ENCODE measurements at regions not wholly inside any gene's neighbourhood (a gene's known extent, or its start where the extent isn't known, plus 50 kb on each side); places are given as distances from the start of the nearest gene placed in this dataset.
"Not testable (repeated sequence)": the region's sequence is repeated elsewhere in the genome, so short reads cannot be mapped to it uniquely, and the experiment has no call there.

DNA sequence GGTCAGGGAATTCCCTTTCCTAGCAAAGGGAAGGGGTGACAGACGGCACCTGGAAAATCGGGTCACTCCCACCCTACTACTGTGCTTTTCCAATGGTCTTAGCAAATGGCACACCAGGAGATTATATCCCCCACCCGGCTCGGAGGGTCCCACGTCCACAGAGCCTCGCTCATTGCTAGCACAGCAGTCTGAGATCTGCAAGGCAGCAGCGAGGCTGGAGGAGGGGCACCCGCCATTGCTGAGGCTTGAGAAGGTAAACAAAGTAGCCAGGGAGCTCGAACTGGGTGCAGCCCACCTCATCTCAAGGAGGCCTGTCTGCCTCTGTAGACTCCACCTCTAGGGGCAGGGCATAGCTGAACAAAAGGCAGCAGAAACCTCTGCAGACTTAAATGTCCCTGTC, 139.8 kb upstream of the NRG3 start:
- DNase-seq (ENCODE audit: low spot score); H3K36me3 Mint-ChIP-seq (ENCODE audit: low read depth); H3K27ac Mint-ChIP-seq; H3K27me3 Mint-ChIP-seq (ENCODE audit: low read depth); H3K4me3 Mint-ChIP-seq; H3K4me1 Mint-ChIP-seq (ENCODE audit: low read depth): not testable (repeated sequence)
- H3K9me3 Mint-ChIP-seq: peaks cover 18% of the 10 kb centered on the region

DNA sequence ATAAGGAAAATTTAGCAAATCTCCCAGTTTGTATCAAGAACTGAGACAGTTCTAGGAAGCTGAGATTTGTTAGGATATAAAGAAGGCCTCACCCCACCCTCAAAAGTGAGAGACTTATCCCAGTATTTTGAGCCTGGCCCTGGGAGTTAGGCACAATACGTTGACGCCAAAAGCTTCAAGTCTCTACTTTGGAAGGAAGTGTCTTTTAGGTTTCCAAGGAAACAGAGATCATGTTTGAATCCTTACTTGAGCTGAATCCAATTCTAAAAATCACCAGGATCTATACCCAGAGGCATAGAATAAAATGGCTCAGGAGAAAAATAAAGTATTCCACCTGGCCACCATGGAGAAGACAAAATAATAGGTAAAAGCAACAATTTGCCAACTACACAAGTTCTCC, 115.9 kb upstream of the NRG3 start:
- H3K27me3 Mint-ChIP-seq (ENCODE audit: low read depth): no peaks in the 10 kb centered on the region
- no peak for DNase-seq (ENCODE audit: low spot score)
- H3K4me3 Mint-ChIP-seq: no peak overlapping the region
- no peaks in the 10 kb centered on the region for H3K36me3 Mint-ChIP-seq (ENCODE audit: low read depth)
- no peaks in the 10 kb centered on the region for H3K4me1 Mint-ChIP-seq (ENCODE audit: low read depth)
- peaks cover 13% of the 10 kb centered on the region for H3K9me3 Mint-ChIP-seq
- no peak overlapping the region for H3K27ac Mint-ChIP-seq

- H3K27me3 Mint-ChIP-seq (ENCODE audit: low read depth): no peaks in the 10 kb centered on the region
- no peaks in the 10 kb centered on the region for H3K4me1 Mint-ChIP-seq (ENCODE audit: low read depth)
- no peak overlapping the region for H3K27ac Mint-ChIP-seq
- H3K4me3 Mint-ChIP-seq: no peak overlapping the region
- no peak for DNase-seq (ENCODE audit: low spot score)
- no peaks in the 10 kb centered on the region for H3K36me3 Mint-ChIP-seq (ENCODE audit: low read depth)
- peaks cover 17% of the 10 kb centered on the region for H3K9me3 Mint-ChIP-seq
Observed at GRCh38 chr10:81784111-81784597, 90.8 kb upstream of the NRG3 start.

DNA sequence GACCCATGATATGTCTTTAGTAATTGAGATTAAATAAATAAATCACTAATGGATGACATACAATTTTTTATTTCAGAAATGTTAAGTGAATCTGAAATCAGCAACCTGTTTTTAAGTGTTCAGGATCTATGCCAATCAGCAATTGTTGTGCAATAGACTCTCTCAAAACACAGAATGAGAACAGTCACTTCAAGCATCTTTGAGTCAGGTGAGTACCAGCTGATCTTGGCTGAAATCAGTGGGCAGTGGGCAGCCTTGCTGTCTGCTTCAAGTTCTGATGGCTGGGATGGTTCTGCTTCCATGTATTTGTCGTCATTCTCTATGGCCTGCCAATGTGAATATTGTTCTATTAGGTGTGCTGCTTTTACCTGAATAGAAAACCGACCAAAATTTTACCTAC, 82.3 kb upstream of the NRG3 start:
- Mint-ChIP-seq H3K27ac (no peak overlapping the region), H3K36me3 (ENCODE audit: low read depth) (no peaks in the 10 kb centered on the region), H3K27me3 (ENCODE audit: low read depth) (no peaks in the 10 kb centered on the region), H3K9me3 (no peaks in the 10 kb centered on the region), H3K4me1 (ENCODE audit: low read depth) (no peaks in the 10 kb centered on the region), H3K4me3 (no peak overlapping the region)
- DNase-seq (ENCODE audit: low spot score): no peak

DNA sequence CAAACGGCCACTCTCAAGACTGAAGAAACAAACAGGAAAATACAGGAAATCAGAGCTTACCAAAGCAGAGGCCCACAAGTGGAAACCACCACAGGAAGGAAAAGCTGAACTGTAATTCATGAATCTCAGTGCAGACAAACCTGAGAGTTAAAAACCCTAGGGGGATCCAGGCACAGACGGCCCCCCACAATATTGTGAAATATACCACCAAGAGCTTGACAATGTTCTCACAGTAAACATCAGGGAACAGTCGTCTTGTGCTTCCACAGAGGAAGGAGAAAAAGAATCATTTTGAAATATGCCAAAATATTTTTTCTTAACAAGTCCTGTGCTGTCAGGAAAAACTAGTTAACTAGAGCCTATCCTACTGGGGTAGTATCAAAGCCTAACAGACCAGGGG, 68.2 kb upstream of the NRG3 start:
- Mint-ChIP-seq H3K9me3 (peaks cover 29% of the 10 kb centered on the region), H3K4me1 (ENCODE audit: low read depth) (no peaks in the 10 kb centered on the region), H3K4me3 (no peak overlapping the region), H3K36me3 (ENCODE audit: low read depth) (no peaks in the 10 kb centered on the region), H3K27me3 (ENCODE audit: low read depth) (no peaks in the 10 kb centered on the region), H3K27ac (no peak overlapping the region)
- DNase-seq (ENCODE audit: low spot score): no peak

- H3K36me3 Mint-ChIP-seq (ENCODE audit: low read depth): no peaks in the 10 kb centered on the region
- no peak overlapping the region for H3K27ac Mint-ChIP-seq
- peaks cover 9% of the 10 kb centered on the region for H3K9me3 Mint-ChIP-seq
- H3K4me3 Mint-ChIP-seq: no peak overlapping the region
- DNase-seq (ENCODE audit: low spot score): no peak
- H3K4me1 Mint-ChIP-seq (ENCODE audit: low read depth): no peaks in the 10 kb centered on the region
- no peaks in the 10 kb centered on the region for H3K27me3 Mint-ChIP-seq (ENCODE audit: low read depth)
Observed at GRCh38 chr10:81814842-81815241, 60.2 kb upstream of the NRG3 start.

DNA sequence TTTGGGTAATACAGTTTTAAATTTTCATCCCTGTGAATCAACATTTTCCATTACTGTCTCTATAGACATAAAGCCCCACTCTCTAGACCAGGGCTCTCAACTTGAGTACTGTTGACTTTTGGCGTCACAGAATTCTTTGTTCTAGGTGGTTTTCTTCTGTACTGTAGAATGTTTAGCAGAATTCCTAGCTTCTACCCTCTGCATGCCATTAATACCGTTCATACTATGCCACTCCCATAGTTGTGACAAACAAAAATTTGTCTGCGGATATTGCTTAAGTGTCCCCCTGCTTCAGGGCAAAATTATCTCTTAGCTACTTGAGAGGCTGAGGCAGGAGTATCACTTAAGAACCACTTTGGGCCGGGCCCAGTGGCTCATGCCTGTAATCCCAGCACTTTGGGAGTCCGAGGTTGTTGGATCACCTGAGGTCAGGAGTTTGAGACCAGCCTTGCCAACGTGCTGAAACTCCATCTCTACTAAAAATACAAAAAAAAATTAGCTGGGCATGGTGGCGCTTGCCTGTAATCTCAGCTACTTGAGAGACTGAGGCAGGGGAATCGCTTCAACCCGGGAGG, 57.3 kb upstream of the NRG3 start:
- Mint-ChIP-seq H3K4me1 (ENCODE audit: low read depth) (no peaks in the 10 kb centered on the region), H3K4me3 (no peak overlapping the region), H3K27me3 (ENCODE audit: low read depth) (no peaks in the 10 kb centered on the region), H3K36me3 (ENCODE audit: low read depth) (no peaks in the 10 kb centered on the region), H3K9me3 (no peaks in the 10 kb centered on the region), H3K27ac (no peak overlapping the region)
- no peak for DNase-seq (ENCODE audit: low spot score)

DNA sequence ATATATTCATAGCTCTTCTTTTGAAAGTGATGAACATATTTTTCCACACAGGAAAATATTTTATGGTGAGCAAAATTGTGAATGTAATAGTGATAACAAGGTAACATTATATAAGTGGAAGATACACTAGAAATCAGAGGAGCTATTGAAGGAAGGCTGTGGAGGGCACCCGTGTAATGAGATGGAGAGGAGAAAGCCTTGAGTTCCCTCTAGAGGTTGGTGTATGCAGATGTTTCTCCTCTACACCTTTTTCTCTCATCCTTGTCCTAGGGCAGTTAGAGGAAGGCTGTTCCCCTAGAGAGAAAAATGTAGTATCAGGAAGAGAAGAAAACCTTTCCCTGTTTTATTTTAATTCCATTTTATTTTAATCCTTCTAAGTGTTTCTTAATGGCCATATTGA, 54.6 kb upstream of the NRG3 start:
- no peaks in the 10 kb centered on the region for H3K36me3 Mint-ChIP-seq (ENCODE audit: low read depth)
- DNase-seq (ENCODE audit: low spot score): no peak
- H3K27ac Mint-ChIP-seq: no peak overlapping the region
- no peaks in the 10 kb centered on the region for H3K27me3 Mint-ChIP-seq (ENCODE audit: low read depth)
- no peak overlapping the region for H3K4me3 Mint-ChIP-seq
- H3K4me1 Mint-ChIP-seq (ENCODE audit: low read depth): no peaks in the 10 kb centered on the region
- H3K9me3 Mint-ChIP-seq: peaks cover 4% of the 10 kb centered on the region

All from T-helper 2 cell treated with Interferon-gamma antibody and Interleukin-4, amounts not matched to agents 5 μg/mL and 100 μg/mL, for 36 hours (primary cell).